ENCODE measurements at regions not wholly inside any gene's neighbourhood (a gene's known extent, or its start where the extent isn't known, plus 50 kb on each side); places are given as distances from the start of the nearest gene placed in this dataset.
A peak's percentile ranks its signal among the peaks of the same experiment; 100 is the strongest.

GRCh38 chr11:116527180-116527991, 245.4 kb downstream of the BUD13 start:
- DNase-seq: no peak

GRCh38 chr11:116525961-116526495, 246.8 kb downstream of the BUD13 start:
- no peak for DNase-seq

GRCh38 chr11:116519499-116519898, 253.3 kb downstream of the BUD13 start:
- no peak for DNase-seq

- no peak for DNase-seq
Measured at GRCh38 chr11:116518141-116518540, 254.6 kb downstream of the BUD13 start.

- DNase-seq: no peak
Measured at GRCh38 chr11:116517584-116517983, 255.2 kb downstream of the BUD13 start.

GRCh38 chr11:116517077-116517476, 255.7 kb downstream of the BUD13 start:
- no peak for DNase-seq

- no peak for DNase-seq
Measured at GRCh38 chr11:116515664-116516184, 257.1 kb downstream of the BUD13 start.

- DNase-seq: no peak
Measured at GRCh38 chr11:116513894-116514293, 258.9 kb downstream of the BUD13 start.

- DNase-seq: peak; percentile 27
Measured at GRCh38 chr11:116513278-116513823, 259.4 kb downstream of the BUD13 start.

GRCh38 chr11:116512841-116513240, 259.9 kb downstream of the BUD13 start:
- DNase-seq: no peak

- no peak for DNase-seq
Measured at GRCh38 chr11:116511684-116512083, 261.1 kb downstream of the BUD13 start.

- peak; percentile 86 for DNase-seq
Measured at GRCh38 chr11:116510886-116511650, 261.7 kb downstream of the BUD13 start.

GRCh38 chr11:116510166-116510565, 262.6 kb downstream of the BUD13 start:
- no peak for DNase-seq

GRCh38 chr11:116509551-116509950, 263.2 kb downstream of the BUD13 start:
- no peak for DNase-seq

- DNase-seq: no peak
Measured at GRCh38 chr11:116507849-116508695, 264.7 kb downstream of the BUD13 start.

- no peak for DNase-seq
Measured at GRCh38 chr11:116507016-116507415, 265.8 kb downstream of the BUD13 start.

- peak; percentile 27 for DNase-seq
Measured at GRCh38 chr11:116506263-116506825, 266.4 kb downstream of the BUD13 start.

GRCh38 chr11:116505298-116506262, 267.2 kb downstream of the BUD13 start:
- DNase-seq: peak; percentile 49

GRCh38 chr11:116504541-116505297, 268.1 kb downstream of the BUD13 start:
- peak; percentile 45 for DNase-seq

Data from NCI-H524 treated with DMSO at 0.1 percent for 48 hours (cell line).